ENCODE measurements at regions not wholly inside any gene's neighbourhood (a gene's known extent, or its start where the extent isn't known, plus 50 kb on each side); places are given as distances from the start of the nearest gene placed in this dataset.

GRCh38 chr4:133394971-133395627, 246.0 kb downstream of the PCDH10 start:
- H3K9me3 Mint-ChIP-seq: peaks cover 4% of the 10 kb centered on the region; the same call in 1 of the 2 replicates
- no peak overlapping the region for H3K27ac Mint-ChIP-seq
- TF ChIP-seq CREM (CRISPR knock-in tag; IDR thresholded peaks at IDR 0.05): no peak
- no peak for TF ChIP-seq TCF7 (CRISPR knock-in tag; IDR thresholded peaks at IDR 0.05; ENCODE audit: low read depth)
- no peak for TF ChIP-seq FOXP1 (CRISPR knock-in tag; IDR thresholded peaks at IDR 0.05; ENCODE audit: borderline replicate concordance)
- no peak for TF ChIP-seq IRF1 (CRISPR knock-in tag; IDR thresholded peaks at IDR 0.05)
- no peak for TF ChIP-seq E2F1 (CRISPR knock-in tag; IDR thresholded peaks at IDR 0.05)
- TF ChIP-seq SMAD3 (CRISPR knock-in tag; IDR thresholded peaks at IDR 0.05; ENCODE audit: borderline replicate concordance): no peak
- no peak for TF ChIP-seq ZBTB21 (CRISPR knock-in tag; IDR thresholded peaks at IDR 0.05; ENCODE audit: borderline replicate concordance)
- TF ChIP-seq ZMAT4 (CRISPR knock-in tag; IDR thresholded peaks at IDR 0.05): no peak
- TF ChIP-seq CDX4 (CRISPR knock-in tag; IDR thresholded peaks at IDR 0.05; ENCODE audit: borderline replicate concordance): no peak
- TF ChIP-seq MLX (CRISPR knock-in tag; IDR thresholded peaks at IDR 0.05): no peak
- TF ChIP-seq ZNF232 (CRISPR knock-in tag; IDR thresholded peaks at IDR 0.05): no peak
- TF ChIP-seq NR3C1 (CRISPR knock-in tag; conservative IDR thresholded peaks at IDR 0.05; ENCODE audit: low read depth): no peak
- TF ChIP-seq SOX15 (CRISPR knock-in tag; IDR thresholded peaks at IDR 0.05): no peak
- no peak for TF ChIP-seq ZNF416 (CRISPR knock-in tag; IDR thresholded peaks at IDR 0.05)
- no peak for TF ChIP-seq ERG (CRISPR knock-in tag; IDR thresholded peaks at IDR 0.05)
- no peak for ATAC-seq
- CTCF ChIA-PET: no interaction called here
- H3K4me3 Mint-ChIP-seq: no peak overlapping the region
- POLR2A ChIA-PET: interaction anchor here (0.6 kb wide), 1 partner anchor 1185 kb away, joined by 7 read pairs; no protein-coding TSS in a partner anchor
- no peaks in the 10 kb centered on the region for H3K27me3 Mint-ChIP-seq (ENCODE audit: low read depth)
- DNase-seq (ENCODE audit: low spot score): no peak
- no peaks in the 10 kb centered on the region for H3K36me3 Mint-ChIP-seq
- H3K4me1 Mint-ChIP-seq: peaks cover 5% of the 10 kb centered on the region

- DNase-seq (ENCODE audit: low spot score): no peak
- peaks cover 13% of the 10 kb centered on the region for H3K4me1 Mint-ChIP-seq
- no peaks in the 10 kb centered on the region for H3K27me3 Mint-ChIP-seq (ENCODE audit: low read depth)
- H3K36me3 Mint-ChIP-seq: no peaks in the 10 kb centered on the region
- peak; percentile 69 for ATAC-seq
- H3K27ac Mint-ChIP-seq: peak overlapping the region; percentile 87
- CTCF ChIA-PET: interaction anchor here (1.6 to 2.0 kb wide), 2 partner anchors 236 to 244 kb away, joined by 6 to 7 read pairs; no protein-coding TSS in a partner anchor
- no peak overlapping the region for H3K4me3 Mint-ChIP-seq
- POLR2A ChIA-PET: no interaction called here
- peaks cover 4% of the 10 kb centered on the region; the same call in 1 of the 2 replicates for H3K9me3 Mint-ChIP-seq
- TF ChIP-seq AR (CRISPR knock-in tag; IDR thresholded peaks at IDR 0.05) (no peak), ZNF425 (CRISPR knock-in tag; conservative IDR thresholded peaks at IDR 0.05) (no peak), ZNF138 (CRISPR knock-in tag; conservative IDR thresholded peaks at IDR 0.05) (no peak), SMAD4 (CRISPR knock-in tag; IDR thresholded peaks at IDR 0.05) (no peak), ERG (CRISPR knock-in tag; IDR thresholded peaks at IDR 0.05) (no peak), NFATC4 (CRISPR knock-in tag; IDR thresholded peaks at IDR 0.05) (no peak), FOXK1 (CRISPR knock-in tag; IDR thresholded peaks at IDR 0.05) (no peak), OVOL2 (CRISPR knock-in tag; IDR thresholded peaks at IDR 0.05; ENCODE audit: borderline replicate concordance) (no peak), CBFB (CRISPR knock-in tag; IDR thresholded peaks at IDR 0.05; ENCODE audit: low read depth) (no peak)
Measured at GRCh38 chr4:133390198-133390855, 241.2 kb downstream of the PCDH10 start.

Measured in WTC11 (cell line).